ENCODE measurements at regions not wholly inside any gene's neighbourhood (a gene's known extent, or its start where the extent isn't known, plus 50 kb on each side); places are given as distances from the start of the nearest gene placed in this dataset.

- TF ChIP-seq SIN3A (IDR thresholded peaks at IDR 0.05; ENCODE audit: borderline replicate concordance, insufficient read depth, low read depth, low read length) (no peak), POLR2AphosphoS5 (IDR thresholded peaks at IDR 0.05; ENCODE audit: low read depth, low read length) (no peak), TCF7L2 (IDR thresholded peaks at IDR 0.05; ENCODE audit: low read depth, low read length) (no peak), CTCF (IDR thresholded peaks at IDR 0.05) (no peak), REST (IDR thresholded peaks at IDR 0.05; ENCODE audit: insufficient read depth in 1 of 2, low read depth in 2 of 2, low read length in 1 of 2) (no peak)
- CTCF ChIA-PET, result interaction anchor here (0.6 kb wide), 1 partner anchor 544 kb away, joined by 5 read pairs; no protein-coding TSS in a partner anchor
- Histone ChIP-seq H3K4me1 (ENCODE audit: control insufficient read depth, insufficient read depth, low read length) (no peaks in the 10 kb centered on the region), H3K27me3 (ENCODE audit: control insufficient read depth, insufficient read depth, low read length) (no peaks in the 10 kb centered on the region), H3K9me3 (ENCODE audit: control insufficient read depth, insufficient read depth, low read depth, low read length) (no peaks in the 10 kb centered on the region), H3K36me3 (ENCODE audit: control insufficient read depth, insufficient read depth, low read length) (no peaks in the 10 kb centered on the region), H3K27ac (ENCODE audit: low read length) (no peak overlapping the region), H3K4me3 (ENCODE audit: low read depth in 2 of 2, low read length in 2 of 2) (no peak overlapping the region)
- no peak for DNase-seq (ENCODE audit: low read depth, low spot score)
- intact Hi-C loops (cut with micrococcal nuclease; ENCODE audit: unreplicated experiment) (no loop called here), in situ Hi-C loops (cut with HindIII; ENCODE audit: low pct_unique_long_range_greater_than_20kb, low sequenced_read_pairs) (no loop called here)
- POLR2A ChIA-PET, result no interaction called here
- BruUV-seq (replicated peaks), result no TSS peak
- ATAC-seq, result no peak
Measured at GRCh38 chr2:207238831-207239701, 73.3 kb upstream of the KLF7 start.

GRCh38 chr2:207239754-207240494 lies 74.2 kb upstream of the KLF7 start:
- intact Hi-C loops (cut with micrococcal nuclease; ENCODE audit: unreplicated experiment), result no loop called here
- Histone ChIP-seq H3K36me3 (ENCODE audit: control insufficient read depth, insufficient read depth, low read length) (no peaks in the 10 kb centered on the region), H3K9me3 (ENCODE audit: control insufficient read depth, insufficient read depth, low read depth, low read length) (no peaks in the 10 kb centered on the region), H3K27ac (ENCODE audit: low read length) (no peak overlapping the region), H3K4me3 (ENCODE audit: low read depth in 2 of 2, low read length in 2 of 2) (no peak overlapping the region), H3K27me3 (ENCODE audit: control insufficient read depth, insufficient read depth, low read length) (no peaks in the 10 kb centered on the region), H3K4me1 (ENCODE audit: control insufficient read depth, insufficient read depth, low read length) (no peaks in the 10 kb centered on the region)
- POLR2A ChIA-PET, result no interaction called here
- no TSS peak for BruUV-seq (replicated peaks)
- no peak for DNase-seq (ENCODE audit: low read depth, low spot score)
- in situ Hi-C loops (cut with HindIII; ENCODE audit: low pct_unique_long_range_greater_than_20kb, low sequenced_read_pairs), result no loop called here
- CTCF ChIA-PET, result interaction anchor here (0.6 kb wide), 1 partner anchor 545 kb away, joined by 5 read pairs; no protein-coding TSS in a partner anchor
- ATAC-seq, result no peak
- TF ChIP-seq SIN3A (IDR thresholded peaks at IDR 0.05; ENCODE audit: borderline replicate concordance, insufficient read depth, low read depth, low read length) (no peak), REST (IDR thresholded peaks at IDR 0.05; ENCODE audit: insufficient read depth in 1 of 2, low read depth in 2 of 2, low read length in 1 of 2) (no peak), POLR2AphosphoS5 (IDR thresholded peaks at IDR 0.05; ENCODE audit: low read depth, low read length) (no peak), TCF7L2 (IDR thresholded peaks at IDR 0.05; ENCODE audit: low read depth, low read length) (no peak), CTCF (IDR thresholded peaks at IDR 0.05) (no peak)

Measured in Panc1 (cell line).